Peyer's patch (tissue), 4 donors: ENCODE measurements at regions not wholly inside any gene's neighbourhood (a gene's known extent, or its start where the extent isn't known, plus 50 kb on each side); places are given as distances from the start of the nearest gene placed in this dataset.

Source experiments
- DNase-seq, 3 donors: peaks; one replicate each; pipeline ENCODE4 v3.0.0-alpha.2; 2017 to 2019
- H3K27ac ChIP-seq, 4 donors: fragments of 200-600 bp; sonication (generic); one replicate each; pipeline ENCODE4 v1.5.1; 2016 to 2019
- H3K27me3 ChIP-seq, 2 donors: fragments of 200-600 bp; sonication (generic); one replicate each; pipeline ENCODE4 v1.5.1; 2019
- H3K36me3 ChIP-seq, 3 donors: fragments of 200-600 bp; sonication (generic); one replicate each; pipeline ENCODE4 v1.5.1; 2016 to 2019
- H3K4me1 ChIP-seq, 4 donors: fragments of 200-600 bp; sonication (generic); one replicate each; pipeline ENCODE4 v1.5.1; 2016 to 2019
- H3K4me3 ChIP-seq, 4 donors: fragments of 200-600 bp; sonication (generic); 1 replicate in 3 of 4; 2 replicates in 1 of 4; pipeline ENCODE4 v1.5.1; 2016 to 2019; ENCODE audit warnings: mild to moderate bottlenecking in 1 of 4
- H3K9me3 ChIP-seq, 4 donors: fragments of 200-600 bp; sonication (generic); one replicate each; pipeline ENCODE4 v1.5.1; 2016 to 2019; ENCODE audit warnings: mild to moderate bottlenecking in 1 of 4
- POLR2A ChIP-seq, 2 donors: fragments of 450-650 bp; IDR thresholded peaks; one replicate each; pipeline ENCODE4 v1.5.1; 2017; ENCODE audit warnings: antibody characterized with exemption in 2 of 2, mild to moderate bottlenecking in 2 of 2, moderate library complexity in 2 of 2
- TF ChIP-seq, protein P1 (sequence below), 6 experiments: fragments of 450-650 bp in 4 of 6; fragments of 200-600 bp in 2 of 6; sonication (generic) in 1 of 6; IDR thresholded peaks; one replicate each; pipeline ENCODE4 v1.5.1; 2017 to 2019; ENCODE audit warnings: antibody characterized with exemption in 6 of 6, mild to moderate bottlenecking in 3 of 6, moderate library complexity in 1 of 6

DNA sequence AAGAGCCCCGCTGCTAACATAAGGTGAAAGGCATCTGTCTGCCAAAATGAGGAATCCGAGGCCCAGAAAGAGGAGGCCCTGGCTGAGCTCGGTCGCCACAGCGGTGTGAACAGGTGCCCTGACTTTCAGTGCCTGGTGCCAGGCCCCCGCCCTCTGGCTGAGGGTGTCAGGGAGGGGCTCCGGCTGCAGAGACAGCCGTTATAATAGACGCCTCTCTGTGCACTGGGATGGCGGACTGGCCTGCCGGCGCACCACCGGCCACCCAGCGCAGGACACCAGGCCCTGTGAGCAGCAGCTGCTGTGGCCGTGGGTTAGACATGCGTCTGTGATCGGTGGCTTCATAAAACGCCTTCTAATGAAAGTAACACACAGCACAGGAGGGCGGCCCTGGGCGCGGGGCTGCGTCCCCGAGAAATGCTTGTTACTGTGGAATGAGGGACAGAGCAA, 51.4 kb upstream of the ACTRT2 start:
- H3K4me1 ChIP-seq, result no peaks in the 10 kb centered on the region
- H3K27me3 ChIP-seq, result no peaks in the 10 kb centered on the region
- H3K9me3 ChIP-seq, result no peaks in the 10 kb centered on the region
- H3K27ac ChIP-seq, result no peak overlapping the region
- H3K36me3 ChIP-seq, result no peaks in the 10 kb centered on the region
- H3K4me3 ChIP-seq, result no peak overlapping the region
- TF ChIP-seq, protein P1, sequence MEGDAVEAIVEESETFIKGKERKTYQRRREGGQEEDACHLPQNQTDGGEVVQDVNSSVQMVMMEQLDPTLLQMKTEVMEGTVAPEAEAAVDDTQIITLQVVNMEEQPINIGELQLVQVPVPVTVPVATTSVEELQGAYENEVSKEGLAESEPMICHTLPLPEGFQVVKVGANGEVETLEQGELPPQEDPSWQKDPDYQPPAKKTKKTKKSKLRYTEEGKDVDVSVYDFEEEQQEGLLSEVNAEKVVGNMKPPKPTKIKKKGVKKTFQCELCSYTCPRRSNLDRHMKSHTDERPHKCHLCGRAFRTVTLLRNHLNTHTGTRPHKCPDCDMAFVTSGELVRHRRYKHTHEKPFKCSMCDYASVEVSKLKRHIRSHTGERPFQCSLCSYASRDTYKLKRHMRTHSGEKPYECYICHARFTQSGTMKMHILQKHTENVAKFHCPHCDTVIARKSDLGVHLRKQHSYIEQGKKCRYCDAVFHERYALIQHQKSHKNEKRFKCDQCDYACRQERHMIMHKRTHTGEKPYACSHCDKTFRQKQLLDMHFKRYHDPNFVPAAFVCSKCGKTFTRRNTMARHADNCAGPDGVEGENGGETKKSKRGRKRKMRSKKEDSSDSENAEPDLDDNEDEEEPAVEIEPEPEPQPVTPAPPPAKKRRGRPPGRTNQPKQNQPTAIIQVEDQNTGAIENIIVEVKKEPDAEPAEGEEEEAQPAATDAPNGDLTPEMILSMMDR (IDR thresholded peaks at IDR 0.05), result no peak
- no peak for TF ChIP-seq POLR2A (IDR thresholded peaks at IDR 0.05)
- peak in 1 of 3 donors; percentile 42 for DNase-seq

DNA sequence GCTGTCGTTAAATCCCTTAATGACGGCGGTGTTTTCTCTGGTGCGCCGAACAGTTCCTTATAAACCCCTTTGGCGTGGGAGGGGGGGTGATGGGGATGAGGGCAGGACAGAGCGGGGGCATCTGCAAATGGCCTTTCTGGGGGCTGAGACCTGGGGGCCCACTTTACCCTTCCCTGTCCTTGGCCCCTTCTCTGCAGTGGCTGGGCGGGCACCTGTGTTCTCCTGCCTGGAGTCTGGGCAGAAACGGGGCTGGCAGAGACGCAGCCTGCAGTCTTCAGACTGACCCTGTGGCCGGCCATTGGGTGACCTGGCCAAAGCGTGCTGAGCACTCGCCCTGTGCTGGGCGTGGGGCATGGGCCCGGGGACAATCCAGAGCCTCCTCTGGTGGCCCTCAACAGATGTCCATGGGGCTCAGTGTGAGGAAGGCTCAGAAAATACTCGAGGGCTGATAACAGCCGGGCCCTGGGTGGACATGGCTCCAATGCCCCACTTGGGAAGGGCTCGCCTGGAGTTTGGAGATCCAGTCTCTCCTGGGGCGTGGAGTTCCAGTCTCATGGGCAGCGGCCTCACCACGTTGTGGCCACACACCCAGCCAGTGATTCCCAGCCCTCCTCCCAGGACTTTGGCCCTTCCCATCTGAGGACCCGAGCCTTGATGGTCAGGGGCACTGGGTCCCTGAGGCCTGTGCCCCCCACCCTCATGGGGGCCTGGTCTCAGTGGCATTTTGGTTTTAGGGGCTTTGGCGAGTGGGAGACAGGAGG, 50.8 kb upstream of the ACTRT2 start:
- no peaks in the 10 kb centered on the region for H3K9me3 ChIP-seq
- H3K4me1 ChIP-seq, result no peaks in the 10 kb centered on the region
- DNase-seq, result peak in 1 of 3 donors; percentile 24
- TF ChIP-seq POLR2A (IDR thresholded peaks at IDR 0.05), result no peak
- no peak overlapping the region for H3K4me3 ChIP-seq
- H3K27me3 ChIP-seq, result no peaks in the 10 kb centered on the region
- H3K27ac ChIP-seq, result no peak overlapping the region
- no peaks in the 10 kb centered on the region for H3K36me3 ChIP-seq

DNA sequence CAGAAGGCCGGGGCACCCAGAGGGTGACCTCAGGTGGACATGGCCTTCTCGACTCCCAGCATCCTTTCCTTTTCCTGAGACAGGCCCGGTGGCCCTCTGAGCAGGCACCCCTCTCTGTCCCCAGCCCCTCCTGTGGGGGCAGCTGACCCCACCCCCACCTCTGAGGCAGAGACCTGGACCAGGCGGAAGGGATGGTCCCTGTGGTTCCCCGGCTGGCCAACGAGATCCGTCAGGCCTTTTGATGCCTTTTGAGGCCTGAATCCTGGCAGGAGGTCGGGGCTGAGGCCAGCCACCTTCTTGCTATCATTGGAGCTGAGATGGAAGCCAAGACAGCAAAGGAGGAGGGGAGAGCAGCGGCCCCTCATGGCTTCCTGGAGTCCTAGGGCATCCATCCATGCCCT, 50.2 kb upstream of the ACTRT2 start:
- H3K36me3 ChIP-seq, result no peaks in the 10 kb centered on the region
- no peaks in the 10 kb centered on the region for H3K4me1 ChIP-seq
- peak in 1 of 3 donors; percentile 34 for DNase-seq
- no peak for TF ChIP-seq POLR2A (IDR thresholded peaks at IDR 0.05)
- TF ChIP-seq, protein P1 (IDR thresholded peaks at IDR 0.05), result no peak
- no peaks in the 10 kb centered on the region for H3K9me3 ChIP-seq
- no peaks in the 10 kb centered on the region for H3K27me3 ChIP-seq
- no peak overlapping the region for H3K4me3 ChIP-seq
- H3K27ac ChIP-seq, result no peak overlapping the region
